Fibroblast of lung (primary cell): ENCODE measurements at regions not wholly inside any gene's neighbourhood (a gene's known extent, or its start where the extent isn't known, plus 50 kb on each side); places are given as distances from the start of the nearest gene placed in this dataset.

Source experiments
- DNase-seq, 2 donors: peaks; one replicate each; pipeline versions ENCODE4 v3.0.0 to v3.0.0-alpha.2; 2010; ENCODE audit warnings: low read depth in 2 of 2
- H2AFZ ChIP-seq: 2 replicates; pipeline ENCODE4 v1.5.1; 2012; ENCODE audit warnings: low read length, control low read depth, inconsistent platforms
- H3K27ac ChIP-seq: 2 replicates; pipeline ENCODE4 v1.5.1; 2011; ENCODE audit warnings: low read length, control low read depth; ENCODE audit not compliant: insufficient read depth
- H3K27me3 ChIP-seq: 2 replicates; pipeline ENCODE4 v1.5.1; 2011; ENCODE audit warnings: mild to moderate bottlenecking, low read length; ENCODE audit not compliant: control insufficient read depth, insufficient read depth
- H3K36me3 ChIP-seq: 2 replicates; pipeline ENCODE4 v1.5.1; 2011; ENCODE audit warnings: low read length; ENCODE audit not compliant: control insufficient read depth, insufficient read depth
- H3K4me1 ChIP-seq: 2 replicates; pipeline ENCODE4 v1.5.1; 2011; ENCODE audit warnings: low read length; ENCODE audit not compliant: control insufficient read depth, insufficient read depth; ENCODE audit errors: extremely low read depth
- H3K4me2 ChIP-seq: 2 replicates; pipeline ENCODE4 v1.5.1; 2011; ENCODE audit warnings: low read length, control low read depth; ENCODE audit not compliant: insufficient read depth; ENCODE audit errors: extremely low read depth
- H3K4me3 ChIP-seq, 4 experiments: fragments of 200-600 bp in 1 of 4; sonication (generic) in 1 of 4; replicated peaks in 1 of 4; 2 replicates each; pipeline ENCODE4 v1.5.1; 2011 to 2016; ENCODE audit warnings: low read length in 4 of 4, low read depth in 3 of 4, mild to moderate bottlenecking in 3 of 4, control low read depth in 2 of 4, inconsistent platforms in 1 of 4, mixed read lengths in 1 of 4; ENCODE audit not compliant: insufficient read depth in 1 of 4; ENCODE audit errors: control extremely low read depth in 1 of 4
- H3K79me2 ChIP-seq: 2 replicates; pipeline ENCODE4 v1.5.1; 2012; ENCODE audit warnings: mild to moderate bottlenecking, low read length, inconsistent platforms; ENCODE audit not compliant: control insufficient read depth, insufficient read depth
- H3K9ac ChIP-seq: 2 replicates; pipeline ENCODE4 v1.5.1; 2011; ENCODE audit warnings: mild to moderate bottlenecking, low read length, control low read depth; ENCODE audit not compliant: insufficient read depth
- H3K9me3 ChIP-seq: 2 replicates; pipeline ENCODE4 v1.5.1; 2012; ENCODE audit warnings: low read depth, low read length; ENCODE audit not compliant: control insufficient read depth, insufficient read depth
- H4K20me1 ChIP-seq: 2 replicates; pipeline ENCODE4 v1.5.1; 2011; ENCODE audit warnings: low read length; ENCODE audit not compliant: control insufficient read depth, insufficient read depth; ENCODE audit errors: extremely low read depth
- EZH2 ChIP-seq: IDR thresholded peaks from 2 replicates; pipeline ENCODE4 v1.5.1; 2012; ENCODE audit warnings: low read length, control low read depth, mild to moderate bottlenecking; ENCODE audit errors: missing control alignments
- TF ChIP-seq, protein P1 (sequence below), 2 donors: IDR thresholded peaks in 1 of 2; conservative IDR thresholded peaks in 1 of 2; 1 replicate in 1 of 2; 2 replicates in 1 of 2; pipeline ENCODE4 v1.5.1; 2011 to 2012; ENCODE audit warnings: low read length in 2 of 2, control low read depth in 1 of 2, inconsistent platforms in 1 of 2, low read depth in 1 of 2, mild to moderate bottlenecking in 1 of 2

DNA sequence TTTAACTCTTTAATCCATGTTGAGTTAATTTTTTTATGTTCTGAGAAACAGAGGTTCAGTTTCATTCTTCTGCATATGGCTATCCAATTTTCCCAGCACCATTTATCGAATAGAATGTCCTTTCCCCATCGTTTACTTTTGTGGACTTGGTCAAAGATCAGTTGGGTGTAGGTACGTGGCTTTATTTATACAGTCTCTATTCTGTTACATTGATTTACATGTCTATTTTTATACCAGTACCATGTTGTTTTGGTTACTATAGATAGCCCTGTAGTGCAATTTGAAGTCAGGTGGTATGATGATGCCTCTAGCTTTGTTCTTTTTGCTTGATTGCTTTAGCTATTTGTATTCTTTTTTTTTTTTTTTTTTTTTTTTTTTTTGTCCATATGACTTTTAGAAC is 462.0 kb downstream of the HTR1A start:
- H3K27me3 ChIP-seq, result no peaks in the 10 kb centered on the region
- no peak for DNase-seq
- H3K4me1 ChIP-seq, result no peaks in the 10 kb centered on the region
- H3K9me3 ChIP-seq, result no peaks in the 10 kb centered on the region
- H3K4me2 ChIP-seq, result no peak overlapping the region
- H3K79me2 ChIP-seq, result no peaks in the 10 kb centered on the region
- TF ChIP-seq EZH2, result no peak
- TF ChIP-seq, protein P1, sequence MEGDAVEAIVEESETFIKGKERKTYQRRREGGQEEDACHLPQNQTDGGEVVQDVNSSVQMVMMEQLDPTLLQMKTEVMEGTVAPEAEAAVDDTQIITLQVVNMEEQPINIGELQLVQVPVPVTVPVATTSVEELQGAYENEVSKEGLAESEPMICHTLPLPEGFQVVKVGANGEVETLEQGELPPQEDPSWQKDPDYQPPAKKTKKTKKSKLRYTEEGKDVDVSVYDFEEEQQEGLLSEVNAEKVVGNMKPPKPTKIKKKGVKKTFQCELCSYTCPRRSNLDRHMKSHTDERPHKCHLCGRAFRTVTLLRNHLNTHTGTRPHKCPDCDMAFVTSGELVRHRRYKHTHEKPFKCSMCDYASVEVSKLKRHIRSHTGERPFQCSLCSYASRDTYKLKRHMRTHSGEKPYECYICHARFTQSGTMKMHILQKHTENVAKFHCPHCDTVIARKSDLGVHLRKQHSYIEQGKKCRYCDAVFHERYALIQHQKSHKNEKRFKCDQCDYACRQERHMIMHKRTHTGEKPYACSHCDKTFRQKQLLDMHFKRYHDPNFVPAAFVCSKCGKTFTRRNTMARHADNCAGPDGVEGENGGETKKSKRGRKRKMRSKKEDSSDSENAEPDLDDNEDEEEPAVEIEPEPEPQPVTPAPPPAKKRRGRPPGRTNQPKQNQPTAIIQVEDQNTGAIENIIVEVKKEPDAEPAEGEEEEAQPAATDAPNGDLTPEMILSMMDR (conservative IDR thresholded peaks at IDR 0.05 in 1 of 2, IDR thresholded peaks at IDR 0.05 in 1 of 2; ENCODE audit: low read depth in 1 of 2, low read length in 2 of 2), result no peak
- no peak overlapping the region for H3K27ac ChIP-seq
- H4K20me1 ChIP-seq, result no peaks in the 10 kb centered on the region
- no peak overlapping the region for H2AFZ ChIP-seq
- H3K9ac ChIP-seq, result no peak overlapping the region
- no peaks in the 10 kb centered on the region for H3K36me3 ChIP-seq
- H3K4me3 ChIP-seq, result no peak overlapping the region

GRCh38 chr5:63495225-63495624 is 467.0 kb downstream of the HTR1A start:
- TF ChIP-seq, protein P1 (conservative IDR thresholded peaks at IDR 0.05 in 1 of 2, IDR thresholded peaks at IDR 0.05 in 1 of 2; ENCODE audit: low read depth in 1 of 2, low read length in 2 of 2), result no peak
- no peak for TF ChIP-seq EZH2
- Histone ChIP-seq H2AFZ (no peak overlapping the region), H3K27ac (no peak overlapping the region), H3K9ac (no peak overlapping the region), H3K4me1 (no peaks in the 10 kb centered on the region), H3K36me3 (no peaks in the 10 kb centered on the region), H3K4me2 (no peak overlapping the region), H3K4me3 (no peak overlapping the region), H3K9me3 (no peaks in the 10 kb centered on the region), H4K20me1 (no peaks in the 10 kb centered on the region), H3K79me2 (no peaks in the 10 kb centered on the region), H3K27me3 (no peaks in the 10 kb centered on the region)
- DNase-seq, result no peak

DNA sequence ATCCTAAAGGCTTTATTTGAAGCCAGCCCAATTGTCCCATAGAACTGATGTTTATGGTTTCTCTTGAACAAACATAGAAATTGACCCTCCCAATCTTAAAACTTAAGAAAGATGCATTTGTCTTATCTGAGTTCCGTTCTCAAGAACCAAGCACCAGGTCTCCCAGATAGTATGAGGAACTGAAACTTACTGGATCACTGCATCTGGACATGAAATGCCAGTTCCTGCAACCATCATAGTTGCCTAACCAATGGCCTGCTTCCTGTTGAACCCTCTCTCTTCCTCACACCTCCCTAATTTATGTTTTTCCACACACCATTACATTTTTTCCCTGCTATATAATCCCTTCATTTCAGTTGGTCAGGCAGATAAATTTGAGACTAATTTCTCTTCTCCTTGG is 478.9 kb downstream of the HTR1A start:
- no peak for TF ChIP-seq EZH2
- TF ChIP-seq, protein P1 (conservative IDR thresholded peaks at IDR 0.05 in 1 of 2, IDR thresholded peaks at IDR 0.05 in 1 of 2; ENCODE audit: low read depth in 1 of 2, low read length in 2 of 2), result no peak
- Histone ChIP-seq H3K4me1 (no peaks in the 10 kb centered on the region), H3K4me3 (no peak overlapping the region), H3K9me3 (no peaks in the 10 kb centered on the region), H4K20me1 (no peaks in the 10 kb centered on the region), H2AFZ (no peak overlapping the region), H3K4me2 (no peak overlapping the region), H3K36me3 (no peaks in the 10 kb centered on the region), H3K27me3 (no peaks in the 10 kb centered on the region), H3K27ac (no peak overlapping the region), H3K9ac (no peak overlapping the region), H3K79me2 (no peaks in the 10 kb centered on the region)
- no peak for DNase-seq
